NT2/D1 (cell line): ENCODE measurements at regions not wholly inside any gene's neighbourhood (a gene's known extent, or its start where the extent isn't known, plus 50 kb on each side); places are given as distances from the start of the nearest gene placed in this dataset.
"Not testable (repeated sequence)": the region's sequence is repeated elsewhere in the genome, so short reads cannot be mapped to it uniquely, and the experiment has no call there.

Experiments used
- YY1 ChIP-seq: IDR thresholded peaks from 2 replicates; pipeline ENCODE4 v1.6.1; 2011; ENCODE audit not compliant: insufficient read length, insufficient read depth
- ZNF274 ChIP-seq: IDR thresholded peaks from 2 replicates; pipeline ENCODE4 v1.6.1; 2011; ENCODE audit warnings: mild to moderate bottlenecking, low read depth, low read length

DNA sequence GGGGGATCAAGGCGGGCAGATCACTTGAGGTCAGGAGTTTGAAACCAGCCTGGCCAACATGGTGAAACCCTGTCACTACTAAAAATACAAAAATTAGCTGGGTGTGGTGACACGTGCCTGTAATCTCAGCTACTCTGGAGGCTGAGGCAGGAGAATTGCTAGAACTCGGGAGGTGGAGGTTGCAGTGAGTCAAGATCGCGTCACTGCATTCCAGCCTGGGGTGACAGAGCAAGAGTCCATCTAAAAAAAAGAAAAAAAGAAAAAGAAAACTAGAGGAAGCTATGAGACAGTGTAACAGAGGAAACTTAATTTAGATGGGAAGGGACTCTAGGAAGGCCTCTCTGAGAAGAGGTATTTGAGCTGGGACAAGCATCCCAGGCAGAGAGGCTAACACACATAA lies 109.9 kb upstream of the SRSF6 start:
- TF ChIP-seq YY1, ZNF274: not testable (repeated sequence)
